ENCODE measurements at regions not wholly inside any gene's neighbourhood (a gene's known extent, or its start where the extent isn't known, plus 50 kb on each side); places are given as distances from the start of the nearest gene placed in this dataset.

GRCh38 chr1:219560856-219561255 lies 52.0 kb downstream of the ZC3H11B start:
- no peak overlapping the region for H3K27ac ChIP-seq
- H3K36me3 ChIP-seq, result no peaks in the 10 kb centered on the region
- WGBS, 2 donors, result 66 to 67% methylated on average over 3 of the region's 3 CpGs
- H3K4me3 ChIP-seq, result no peak overlapping the region
- TF ChIP-seq POLR2A (IDR thresholded peaks at IDR 0.05), result no peak
- TF ChIP-seq, protein P1, sequence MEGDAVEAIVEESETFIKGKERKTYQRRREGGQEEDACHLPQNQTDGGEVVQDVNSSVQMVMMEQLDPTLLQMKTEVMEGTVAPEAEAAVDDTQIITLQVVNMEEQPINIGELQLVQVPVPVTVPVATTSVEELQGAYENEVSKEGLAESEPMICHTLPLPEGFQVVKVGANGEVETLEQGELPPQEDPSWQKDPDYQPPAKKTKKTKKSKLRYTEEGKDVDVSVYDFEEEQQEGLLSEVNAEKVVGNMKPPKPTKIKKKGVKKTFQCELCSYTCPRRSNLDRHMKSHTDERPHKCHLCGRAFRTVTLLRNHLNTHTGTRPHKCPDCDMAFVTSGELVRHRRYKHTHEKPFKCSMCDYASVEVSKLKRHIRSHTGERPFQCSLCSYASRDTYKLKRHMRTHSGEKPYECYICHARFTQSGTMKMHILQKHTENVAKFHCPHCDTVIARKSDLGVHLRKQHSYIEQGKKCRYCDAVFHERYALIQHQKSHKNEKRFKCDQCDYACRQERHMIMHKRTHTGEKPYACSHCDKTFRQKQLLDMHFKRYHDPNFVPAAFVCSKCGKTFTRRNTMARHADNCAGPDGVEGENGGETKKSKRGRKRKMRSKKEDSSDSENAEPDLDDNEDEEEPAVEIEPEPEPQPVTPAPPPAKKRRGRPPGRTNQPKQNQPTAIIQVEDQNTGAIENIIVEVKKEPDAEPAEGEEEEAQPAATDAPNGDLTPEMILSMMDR (IDR thresholded peaks at IDR 0.05), result no peak
- H3K4me1 ChIP-seq, result peaks cover 0 to 9% (median 6%) of the 10 kb centered on the region in 4 donors
- no peak for DNase-seq
- intact Hi-C loops (cut with DNase I), result no loop called here
- no peaks in the 10 kb centered on the region for H3K27me3 ChIP-seq
- no peaks in the 10 kb centered on the region for H3K9me3 ChIP-seq

DNA sequence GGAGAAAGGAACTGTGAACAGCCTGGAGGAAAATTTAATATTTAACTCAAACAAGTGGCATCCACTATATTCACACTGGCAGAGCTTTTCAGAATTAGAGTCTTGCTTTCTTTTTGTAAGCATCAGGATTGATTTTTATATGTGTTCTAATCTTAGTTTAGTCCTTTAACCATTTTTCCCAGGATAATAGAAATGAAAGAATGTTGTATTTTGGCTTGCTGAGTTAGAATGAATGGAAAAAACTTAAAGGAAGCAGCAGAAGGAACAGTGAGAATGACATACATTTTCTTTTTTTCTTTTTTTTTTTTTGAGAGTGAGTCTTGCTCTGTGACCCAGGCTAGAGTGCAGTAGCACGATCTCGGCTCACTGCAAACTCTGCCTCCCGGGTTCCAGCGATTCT lies 53.0 kb downstream of the ZC3H11B start:
- Histone ChIP-seq H3K4me3 (no peak overlapping the region), H3K27ac (no peak overlapping the region), H3K36me3 (no peaks in the 10 kb centered on the region), H3K27me3 (no peaks in the 10 kb centered on the region), H3K4me1 (peaks cover 0 to 16% (median 13%) of the 10 kb centered on the region in 4 donors), H3K9me3 (no peaks in the 10 kb centered on the region)
- no peak for TF ChIP-seq POLR2A (IDR thresholded peaks at IDR 0.05)
- TF ChIP-seq, protein P1 (IDR thresholded peaks at IDR 0.05), result no peak
- no peak for TF ChIP-seq EP300 (IDR thresholded peaks at IDR 0.05)
- TF ChIP-seq POLR2AphosphoS5 (IDR thresholded peaks at IDR 0.05), result no peak
- no peak for DNase-seq
- WGBS, 2 donors, result 91 to 93% methylated on average over 4 of the region's 4 CpGs
- intact Hi-C loops (cut with DNase I), result no loop called here

- Histone ChIP-seq H3K36me3 (no peaks in the 10 kb centered on the region), H3K27me3 (no peaks in the 10 kb centered on the region), H3K4me1 (peaks cover 0 to 16% (median 13%) of the 10 kb centered on the region in 4 donors), H3K27ac (peak overlapping the region in 3 of 4 donors; percentile 28 to 62 (median 30)), H3K9me3 (no peaks in the 10 kb centered on the region), H3K4me3 (no peak overlapping the region)
- 43 to 50% methylated on average over 2 of the region's 2 CpGs for WGBS, 2 donors
- no peak for DNase-seq
- TF ChIP-seq POLR2AphosphoS5 (IDR thresholded peaks at IDR 0.05) (no peak), EP300 (IDR thresholded peaks at IDR 0.05) (no peak), POLR2A (IDR thresholded peaks at IDR 0.05) (no peak)
- TF ChIP-seq, protein P1 (IDR thresholded peaks at IDR 0.05), result no peak
- intact Hi-C loops (cut with DNase I), result no loop called here
Measured at GRCh38 chr1:219555806-219556205, 57.1 kb downstream of the ZC3H11B start.

GRCh38 chr1:219555031-219555692 lies 57.7 kb downstream of the ZC3H11B start:
- H3K4me1 ChIP-seq, result peaks cover 0 to 16% (median 13%) of the 10 kb centered on the region in 4 donors
- no peak for DNase-seq
- TF ChIP-seq, protein P1 (IDR thresholded peaks at IDR 0.05), result no peak
- TF ChIP-seq POLR2AphosphoS5 (IDR thresholded peaks at IDR 0.05) (no peak), EP300 (IDR thresholded peaks at IDR 0.05) (no peak), POLR2A (IDR thresholded peaks at IDR 0.05) (no peak)
- no peaks in the 10 kb centered on the region for H3K36me3 ChIP-seq
- 70 to 87% methylated on average over 7 of the region's 7 CpGs for WGBS, 2 donors
- no peaks in the 10 kb centered on the region for H3K27me3 ChIP-seq
- H3K27ac ChIP-seq, result peak overlapping the region in 3 of 4 donors; percentile 28 to 62 (median 30)
- no peaks in the 10 kb centered on the region for H3K9me3 ChIP-seq
- no peak overlapping the region for H3K4me3 ChIP-seq
- intact Hi-C loops (cut with DNase I), result no loop called here

Measured in sigmoid colon (tissue), 6 donors.